ENCODE measurements at regions not wholly inside any gene's neighbourhood (a gene's known extent, or its start where the extent isn't known, plus 50 kb on each side); places are given as distances from the start of the nearest gene placed in this dataset.

GRCh38 chr13:109389892-109390345, 396.5 kb downstream of the IRS2 start:
- no peak for DNase-seq

GRCh38 chr13:109389456-109389855, 396.9 kb downstream of the IRS2 start:
- peak; percentile 86 for DNase-seq

GRCh38 chr13:109387471-109387870, 398.9 kb downstream of the IRS2 start:
- DNase-seq: no peak

- peak; percentile 70 for DNase-seq
Measured at GRCh38 chr13:109385242-109385560, 401.2 kb downstream of the IRS2 start.

- DNase-seq: peak; percentile 96
Measured at GRCh38 chr13:109384491-109385241, 401.7 kb downstream of the IRS2 start.

- DNase-seq: peak; percentile 91
Measured at GRCh38 chr13:109383683-109384082, 402.7 kb downstream of the IRS2 start.

GRCh38 chr13:109381546-109382180, 404.7 kb downstream of the IRS2 start:
- DNase-seq: peak; percentile 88

GRCh38 chr13:109380457-109380856, 405.9 kb downstream of the IRS2 start:
- DNase-seq: no peak

GRCh38 chr13:109379930-109380329, 406.5 kb downstream of the IRS2 start:
- DNase-seq: no peak

GRCh38 chr13:109376936-109377335, 409.4 kb downstream of the IRS2 start:
- DNase-seq: no peak

GRCh38 chr13:109374609-109375200, 411.7 kb downstream of the IRS2 start:
- no peak for DNase-seq

- no peak for DNase-seq
Measured at GRCh38 chr13:109372666-109373065, 413.7 kb downstream of the IRS2 start.

- no peak for DNase-seq
Measured at GRCh38 chr13:109371066-109371465, 415.3 kb downstream of the IRS2 start.

GRCh38 chr13:109370496-109370895, 415.9 kb downstream of the IRS2 start:
- no peak for DNase-seq

GRCh38 chr13:109369353-109370052, 416.9 kb downstream of the IRS2 start:
- no peak for DNase-seq

- no peak for DNase-seq
Measured at GRCh38 chr13:109368230-109368629, 418.2 kb downstream of the IRS2 start.

- peak; percentile 13 for DNase-seq
Measured at GRCh38 chr13:109366525-109366924, 419.9 kb downstream of the IRS2 start.

- DNase-seq: no peak
Measured at GRCh38 chr13:109363431-109363830, 423.0 kb downstream of the IRS2 start.

GRCh38 chr13:109362616-109363015, 423.8 kb downstream of the IRS2 start:
- peak; percentile 4 for DNase-seq

- peak; percentile 26 for DNase-seq
Measured at GRCh38 chr13:109361562-109362289, 424.7 kb downstream of the IRS2 start.

- peak; percentile 26 for DNase-seq
Measured at GRCh38 chr13:109357751-109358471, 428.5 kb downstream of the IRS2 start.

GRCh38 chr13:109355875-109356434, 430.4 kb downstream of the IRS2 start:
- DNase-seq: no peak

Measured in fibroblast of skin of right biceps (primary cell).